ENCODE measurements at regions not wholly inside any gene's neighbourhood (a gene's known extent, or its start where the extent isn't known, plus 50 kb on each side); places are given as distances from the start of the nearest gene placed in this dataset.

DNA sequence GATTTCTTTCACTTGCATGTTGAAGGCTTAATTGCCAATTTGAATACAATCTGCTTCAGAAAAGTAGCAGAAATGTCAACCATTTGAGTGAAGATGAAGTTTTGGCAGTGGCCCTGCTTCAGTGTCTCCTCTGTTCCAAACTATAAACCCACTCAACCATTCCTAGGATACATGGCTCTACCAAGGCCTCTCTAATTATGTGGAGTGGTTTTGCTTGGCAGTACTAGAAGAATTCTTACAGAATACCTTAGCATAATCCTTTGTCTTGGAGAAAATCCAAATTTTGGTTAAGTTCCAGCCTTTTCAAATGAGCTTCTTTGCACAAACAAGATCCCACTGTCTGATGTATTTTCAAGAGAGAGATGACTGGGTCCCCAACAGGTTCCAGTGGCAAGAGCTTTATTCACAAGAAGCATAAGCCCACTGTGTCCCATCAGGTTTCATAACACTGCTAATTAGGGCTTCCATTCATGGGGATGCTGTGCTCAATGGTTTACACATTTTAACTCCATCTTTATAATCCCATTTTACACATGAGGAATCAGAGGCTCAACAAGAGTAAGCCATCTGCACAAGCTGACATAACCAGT is 234.5 kb downstream of the IPO8 start:
- H2AFZ ChIP-seq (replicated peaks; ENCODE audit: low read length, poor library complexity): no peak overlapping the region
- H3K27me3 ChIP-seq (ENCODE audit: control insufficient read depth, insufficient read depth, low read length): no peaks in the 10 kb centered on the region
- no peak overlapping the region for H3K4ac ChIP-seq (ENCODE audit: low read depth, low read length)
- no peak overlapping the region for H3K4me3 ChIP-seq (ENCODE audit: insufficient read depth, low read depth, low read length)
- H4K91ac ChIP-seq (ENCODE audit: insufficient read depth, low read depth, low read length): no peak overlapping the region
- dilution Hi-C loops (cut with HindIII; ENCODE audit: low sequenced_read_pairs, unreplicated experiment): no loop called here
- in situ Hi-C loops (cut with MboI; ENCODE audit: low sequenced_read_pairs): no loop called here
- intact Hi-C loops (cut with micrococcal nuclease): no loop called here
- no peak overlapping the region for H2BK120ac ChIP-seq (ENCODE audit: low read depth, low read length)
- H4K20me1 ChIP-seq (ENCODE audit: insufficient read depth, low read length): no peaks in the 10 kb centered on the region
- CTCF ChIA-PET: interaction anchor here (0.9 kb wide), 1 partner anchor 21 kb away, joined by 3 read pairs; no protein-coding TSS in a partner anchor
- no peak for TF ChIP-seq MAZ (IDR thresholded peaks at IDR 0.05; ENCODE audit: borderline replicate concordance, low read depth, low read length)
- TF ChIP-seq RFX5 (IDR thresholded peaks at IDR 0.05; ENCODE audit: low read depth, low read length): no peak
- TF ChIP-seq CEBPB (IDR thresholded peaks at IDR 0.05; ENCODE audit: low read depth, low read length): no peak
- TF ChIP-seq, protein P1, sequence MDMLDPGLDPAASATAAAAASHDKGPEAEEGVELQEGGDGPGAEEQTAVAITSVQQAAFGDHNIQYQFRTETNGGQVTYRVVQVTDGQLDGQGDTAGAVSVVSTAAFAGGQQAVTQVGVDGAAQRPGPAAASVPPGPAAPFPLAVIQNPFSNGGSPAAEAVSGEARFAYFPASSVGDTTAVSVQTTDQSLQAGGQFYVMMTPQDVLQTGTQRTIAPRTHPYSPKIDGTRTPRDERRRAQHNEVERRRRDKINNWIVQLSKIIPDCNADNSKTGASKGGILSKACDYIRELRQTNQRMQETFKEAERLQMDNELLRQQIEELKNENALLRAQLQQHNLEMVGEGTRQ (IDR thresholded peaks at IDR 0.05; ENCODE audit: low read depth, low read length): no peak
- TF ChIP-seq MAFK (IDR thresholded peaks at IDR 0.05; ENCODE audit: low read depth, low read length): no peak
- TF ChIP-seq BHLHE40 (IDR thresholded peaks at IDR 0.05; ENCODE audit: low read depth, low read length): no peak
- TF ChIP-seq FOS (IDR thresholded peaks at IDR 0.05; ENCODE audit: low read depth, low read length): no peak
- no peak for TF ChIP-seq RCOR1 (IDR thresholded peaks at IDR 0.05; ENCODE audit: insufficient replicate concordance, low read length)
- TF ChIP-seq CHD1 (IDR thresholded peaks at IDR 0.05; ENCODE audit: low read depth, low read length): no peak
- no peak for TF ChIP-seq MXI1 (IDR thresholded peaks at IDR 0.05; ENCODE audit: borderline replicate concordance, low read depth, low read length)
- TF ChIP-seq SMC3 (IDR thresholded peaks at IDR 0.05; ENCODE audit: low read depth, low read length): no peak
- no peak for TF ChIP-seq RAD21 (IDR thresholded peaks at IDR 0.05; ENCODE audit: low read length)
- TF ChIP-seq, protein P2, sequence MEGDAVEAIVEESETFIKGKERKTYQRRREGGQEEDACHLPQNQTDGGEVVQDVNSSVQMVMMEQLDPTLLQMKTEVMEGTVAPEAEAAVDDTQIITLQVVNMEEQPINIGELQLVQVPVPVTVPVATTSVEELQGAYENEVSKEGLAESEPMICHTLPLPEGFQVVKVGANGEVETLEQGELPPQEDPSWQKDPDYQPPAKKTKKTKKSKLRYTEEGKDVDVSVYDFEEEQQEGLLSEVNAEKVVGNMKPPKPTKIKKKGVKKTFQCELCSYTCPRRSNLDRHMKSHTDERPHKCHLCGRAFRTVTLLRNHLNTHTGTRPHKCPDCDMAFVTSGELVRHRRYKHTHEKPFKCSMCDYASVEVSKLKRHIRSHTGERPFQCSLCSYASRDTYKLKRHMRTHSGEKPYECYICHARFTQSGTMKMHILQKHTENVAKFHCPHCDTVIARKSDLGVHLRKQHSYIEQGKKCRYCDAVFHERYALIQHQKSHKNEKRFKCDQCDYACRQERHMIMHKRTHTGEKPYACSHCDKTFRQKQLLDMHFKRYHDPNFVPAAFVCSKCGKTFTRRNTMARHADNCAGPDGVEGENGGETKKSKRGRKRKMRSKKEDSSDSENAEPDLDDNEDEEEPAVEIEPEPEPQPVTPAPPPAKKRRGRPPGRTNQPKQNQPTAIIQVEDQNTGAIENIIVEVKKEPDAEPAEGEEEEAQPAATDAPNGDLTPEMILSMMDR (conservative IDR thresholded peaks at IDR 0.05; ENCODE audit: low read depth, low read length): no peak
- no peak for TF ChIP-seq NFE2L2 (IDR thresholded peaks at IDR 0.05; ENCODE audit: low read depth, low read length)
- TF ChIP-seq, protein P3, sequence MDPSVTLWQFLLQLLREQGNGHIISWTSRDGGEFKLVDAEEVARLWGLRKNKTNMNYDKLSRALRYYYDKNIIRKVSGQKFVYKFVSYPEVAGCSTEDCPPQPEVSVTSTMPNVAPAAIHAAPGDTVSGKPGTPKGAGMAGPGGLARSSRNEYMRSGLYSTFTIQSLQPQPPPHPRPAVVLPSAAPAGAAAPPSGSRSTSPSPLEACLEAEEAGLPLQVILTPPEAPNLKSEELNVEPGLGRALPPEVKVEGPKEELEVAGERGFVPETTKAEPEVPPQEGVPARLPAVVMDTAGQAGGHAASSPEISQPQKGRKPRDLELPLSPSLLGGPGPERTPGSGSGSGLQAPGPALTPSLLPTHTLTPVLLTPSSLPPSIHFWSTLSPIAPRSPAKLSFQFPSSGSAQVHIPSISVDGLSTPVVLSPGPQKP (IDR thresholded peaks at IDR 0.05; ENCODE audit: borderline replicate concordance, low read depth, low read length): no peak
- no peak for TF ChIP-seq POLR2A (IDR thresholded peaks at IDR 0.05; ENCODE audit: low read depth, low read length)
- POLR2A ChIA-PET (ENCODE audit: unreplicated experiment): no interaction called here
- H2AK5ac ChIP-seq (ENCODE audit: low read depth, low read length): no peak overlapping the region
- no peak overlapping the region for H2BK15ac ChIP-seq (ENCODE audit: low read depth, low read length)
- H2BK20ac ChIP-seq (ENCODE audit: low read depth, low read length): no peak overlapping the region
- H3K9ac ChIP-seq (ENCODE audit: low read depth, low read length): no peak overlapping the region
- no peak overlapping the region for H3K27ac ChIP-seq (ENCODE audit: insufficient read depth, low read length)
- H3K4me2 ChIP-seq (ENCODE audit: low read depth, low read length): no peak overlapping the region
- no peaks in the 10 kb centered on the region for H3K4me1 ChIP-seq (ENCODE audit: control insufficient read depth, insufficient read depth, low read length)
- no peaks in the 10 kb centered on the region for H3K79me1 ChIP-seq (ENCODE audit: low read depth in 1 of 2, low read length in 2 of 2)
- H3K36me3 ChIP-seq (ENCODE audit: control insufficient read depth, insufficient read depth, low read length): no peaks in the 10 kb centered on the region
- no peak overlapping the region for H3K23ac ChIP-seq (ENCODE audit: low read depth, low read length)
- no peak for ATAC-seq (ENCODE audit: low read depth)
- no peak overlapping the region for H3K56ac ChIP-seq (ENCODE audit: extremely low read depth, insufficient read depth, low read length)
- no peaks in the 10 kb centered on the region for H3K9me1 ChIP-seq (ENCODE audit: insufficient read depth, low read length)
- H4K8ac ChIP-seq (ENCODE audit: low read depth in 2 of 2, low read length in 2 of 2): no peak overlapping the region
- no peak overlapping the region for H4K5ac ChIP-seq (ENCODE audit: low read depth, low read length)
- no peaks in the 10 kb centered on the region for H3K9me3 ChIP-seq (ENCODE audit: control insufficient read depth, insufficient read depth, low read length)
- BruUV-seq (replicated peaks): no TSS peak
- H2AK9ac ChIP-seq (replicated peaks; ENCODE audit: low read depth, low read length, poor library complexity): no peak overlapping the region
- no peak for DNase-seq
- no peak overlapping the region for H2BK5ac ChIP-seq (ENCODE audit: low read depth, low read length, poor library complexity, severe bottlenecking)
- H3K14ac ChIP-seq (replicated peaks; ENCODE audit: low read depth, low read length): no peak overlapping the region
- no peak overlapping the region for H3K18ac ChIP-seq (ENCODE audit: low read depth, low read length)
